GM12878 (cell line): ENCODE measurements at regions not wholly inside any gene's neighbourhood (a gene's known extent, or its start where the extent isn't known, plus 50 kb on each side); places are given as distances from the start of the nearest gene placed in this dataset.

Experiments used
- ATAC-seq: fragments of 200-7000 bp; cut with Tn5 transposase; 3 replicates; pipeline ENCODE4 v1.9.1; 2020; ENCODE audit warnings: mild to moderate bottlenecking, moderate library complexity
- BruUV-seq: library from RNA; stranded (reverse); fragments of 400-500 nt; replicated peaks from 2 replicates; lab custom pipeline; 2021; lab: Mats Ljungman, UMichigan
- CTCF ChIA-PET: fragments of 300-600 bp; sonication (Branson Sonifier 250); formaldehyde crosslinking; extraction: SDS; loops from one replicate; lab custom pipeline; 2021; ENCODE audit warnings: inconsistent platforms; lab: Yijun Ruan, JAX
- POLR2A ChIA-PET: fragments of 350-600 bp; formaldehyde crosslinking; extraction: SDS; loops from one replicate; lab custom pipeline; 2021; ENCODE audit warnings: inconsistent platforms; lab: Charles Lee
- RAD21 ChIA-PET: fragments of 300-600 bp; sonication (Branson Sonifier 250); formaldehyde crosslinking; loops from one replicate; lab custom pipeline; 2023; ENCODE audit warnings: antibody characterized with exemption; ENCODE audit not compliant: unreplicated experiment; lab: Charles Lee
- SMC1A ChIA-PET: fragments of 300-600 bp; sonication (Branson Sonifier 250); formaldehyde crosslinking; loops from one replicate; lab custom pipeline; 2023; ENCODE audit not compliant: unreplicated experiment, uncharacterized antibody; lab: Charles Lee
- DNase-seq: peaks from one replicate; pipeline ENCODE4 v3.0.0-alpha.2; 2011; ENCODE audit warnings: low read depth, low spot score
- FAIRE-seq: peaks from 3 replicates; lab custom pipeline; 2011; peaks lifted over from hg19 to GRCh38; lab: Jason Lieb, UNC
- H2AFZ ChIP-seq: 2 replicates; pipeline ENCODE4 v1.6.0; 2011; ENCODE audit warnings: low read depth, low read length, control low read depth; ENCODE audit not compliant: control insufficient read depth
- H3K27ac ChIP-seq: 2 replicates; pipeline ENCODE4 v1.5.1; 2011; ENCODE audit warnings: control low read depth; ENCODE audit not compliant: control insufficient read depth, insufficient read depth
- H3K27me3 ChIP-seq, 2 experiments: replicated peaks in 1 of 2; 2 replicates each; pipeline versions ENCODE4 v1.6.0 to v1.6.1; 2011; ENCODE audit warnings: low read length in 1 of 2; ENCODE audit not compliant: control insufficient read depth in 2 of 2, insufficient read depth in 2 of 2
- H3K36me3 ChIP-seq, 2 experiments: 2 replicates each; pipeline ENCODE4 v1.5.1; 2011; ENCODE audit warnings: low read length in 1 of 2; ENCODE audit not compliant: control insufficient read depth in 2 of 2, insufficient read depth in 2 of 2
- H3K4me1 ChIP-seq: 2 replicates; pipeline ENCODE4 v1.6.1; 2011; ENCODE audit warnings: mild to moderate bottlenecking, low read length, moderate library complexity, mixed read lengths; ENCODE audit not compliant: control insufficient read depth, insufficient read depth
- H3K4me2 ChIP-seq: 2 replicates; pipeline ENCODE4 v1.6.0; 2011; ENCODE audit warnings: control low read depth; ENCODE audit not compliant: control insufficient read depth, insufficient read depth
- H3K4me3 ChIP-seq: fragments of 200-600 bp; sonication (generic); 2 replicates; pipeline ENCODE4 v1.5.1; 2016
- H3K79me2 ChIP-seq: 2 replicates; pipeline ENCODE4 v1.6.0; 2011; ENCODE audit warnings: low read length; ENCODE audit not compliant: control insufficient read depth, insufficient read depth
- H3K9ac ChIP-seq: 2 replicates; pipeline ENCODE4 v1.8.0; 2011; ENCODE audit warnings: low read length, control low read depth, mixed read lengths; ENCODE audit not compliant: control insufficient read depth, insufficient read depth
- H3K9me3 ChIP-seq: replicated peaks from 3 replicates; pipeline ENCODE4 v1.5.1; 2011; ENCODE audit warnings: mild to moderate bottlenecking, low read length; ENCODE audit not compliant: control insufficient read depth, insufficient read depth
- H4K20me1 ChIP-seq: 2 replicates; pipeline ENCODE4 v1.6.0; 2011; ENCODE audit not compliant: control insufficient read depth, insufficient read depth
- CHD4 ChIP-seq: fragments of 200-600 bp; sonication (generic); IDR thresholded peaks from 2 replicates; pipeline ENCODE4 v1.6.1; 2016; ENCODE audit warnings: mild to moderate bottlenecking
- GATAD2B ChIP-seq: fragments of 450-650 bp; conservative IDR thresholded peaks from 2 replicates; pipeline ENCODE4 v1.6.1; 2017; ENCODE audit warnings: low read depth, mild to moderate bottlenecking, moderate library complexity
- MEF2A ChIP-seq: IDR thresholded peaks from 2 replicates; pipeline ENCODE4 v1.6.1; 2011; ENCODE audit warnings: low read depth, mild to moderate bottlenecking, low read length, moderate library complexity; ENCODE audit not compliant: insufficient read depth
- MYC ChIP-seq: IDR thresholded peaks from 2 replicates; pipeline ENCODE4 v1.6.1; 2011; ENCODE audit warnings: mild to moderate bottlenecking, low read length, moderate library complexity, inconsistent platforms; ENCODE audit not compliant: insufficient read depth, insufficient replicate concordance, insufficient read length, severe bottlenecking
- NFYB ChIP-seq: IDR thresholded peaks from 2 replicates; pipeline ENCODE4 v1.6.1; 2011; ENCODE audit warnings: low read depth, mild to moderate bottlenecking, low read length, improper control_type of control experiment, moderate library complexity; ENCODE audit not compliant: insufficient read depth
- PML ChIP-seq: IDR thresholded peaks from 2 replicates; pipeline ENCODE4 v1.6.1; 2012; ENCODE audit warnings: low read length, inconsistent platforms
- SMAD5 ChIP-seq: IDR thresholded peaks from 2 replicates; pipeline ENCODE4 v1.6.1; 2016; ENCODE audit warnings: antibody characterized with exemption, low read depth
- TCF3 ChIP-seq: IDR thresholded peaks from 2 replicates; pipeline ENCODE4 v1.6.1; 2012; ENCODE audit warnings: low read depth, mild to moderate bottlenecking, low read length, borderline replicate concordance; ENCODE audit not compliant: insufficient read depth
- ZZZ3 ChIP-seq: IDR thresholded peaks from 2 replicates; pipeline ENCODE4 v1.6.1; 2011; ENCODE audit warnings: low read depth; ENCODE audit not compliant: control insufficient read depth, insufficient read length
- WGBS: methylation state at CpG from one replicate; pipeline ENCODE4 v1.1.6; 2016; ENCODE audit warnings: low lambda C conversion rate; ENCODE audit not compliant: insufficient replicate concordance, insufficient coverage; ENCODE audit errors: missing lambda C conversion rate; 5-methylcytosine and 5-hydroxymethylcytosine counted together
- in situ Hi-C: fragments of 300-500 bp; cut with MboI; formaldehyde crosslinking; loops from 9 replicates; pipeline ENCODE4 v1.14.3; 2018; ENCODE audit warnings: mixed read lengths
- intact Hi-C: fragments of 100-400 bp; cut with micrococcal nuclease; formaldehyde crosslinking; loops from one replicate; pipeline ENCODE4 v1.14.2; 2022; ENCODE audit not compliant: unreplicated experiment

- Histone ChIP-seq H3K27me3 (peaks cover 0 to 3% of the 10 kb centered on the region in 2 experiments; a peak in 1 of 4 replicates), H3K4me3 (no peak overlapping the region), H3K27ac (no peak overlapping the region), H3K4me2 (no peak overlapping the region), H4K20me1 (no peaks in the 10 kb centered on the region), H3K36me3 (no peaks in the 10 kb centered on the region), H3K9ac (no peak overlapping the region), H3K4me1 (no peaks in the 10 kb centered on the region), H3K9me3 (no peaks in the 10 kb centered on the region), H2AFZ (no peak overlapping the region), H3K79me2 (no peaks in the 10 kb centered on the region)
- no peak for DNase-seq
- SMC1A ChIA-PET: no interaction called here
- POLR2A ChIA-PET: no interaction called here
- FAIRE-seq: no peak
- no TSS peak for BruUV-seq
- RAD21 ChIA-PET: no interaction called here
- TF ChIP-seq ZZZ3 (no peak), SMAD5 (no peak), PML (no peak), NFYB (no peak), TCF3 (no peak), MYC (no peak), GATAD2B (no peak), CHD4 (no peak), MEF2A (no peak)
- ATAC-seq: no peak
- in situ Hi-C loops (no loop called here), intact Hi-C loops (no loop called here)
- 39% methylated on average over 3 of the region's 3 CpGs for WGBS
- CTCF ChIA-PET: no interaction called here
These were observed 289.5 kb downstream of the CDCA7 start for GRCh38 chr2:173644146-173644545.
